Naive B cell (primary cell): ENCODE measurements at regions not wholly inside any gene's neighbourhood (a gene's known extent, or its start where the extent isn't known, plus 50 kb on each side); places are given as distances from the start of the nearest gene placed in this dataset.

Experiments used
- ATAC-seq, 2 donors: fragments of 150-1000 bp; cut with Tn5 transposase; 2 replicates each; pipeline ENCODE4 v1.10.0; 2021; ENCODE audit warnings: low read depth in 2 of 2, mild to moderate bottlenecking in 2 of 2, moderate library complexity in 2 of 2
- DNase-seq: peaks from one replicate; pipeline ENCODE4 v3.0.0; 2022
- H3K27ac Mint-ChIP-seq, 6 donors: one replicate each; pipeline ENCODE4 v1.8.0; 2020 to 2022; ENCODE audit warnings: mild to moderate bottlenecking in 6 of 6, mixed read lengths in 6 of 6, moderate library complexity in 5 of 6, inconsistent platforms in 2 of 6
- H3K27me3 Mint-ChIP-seq, 3 donors: one replicate each; pipeline ENCODE4 v1.8.0; 2021 to 2022; ENCODE audit warnings: mixed read lengths in 3 of 3, mild to moderate bottlenecking in 1 of 3
- H3K36me3 Mint-ChIP-seq, 2 donors: one replicate each; pipeline ENCODE4 v1.8.0; 2020 to 2022; ENCODE audit warnings: mixed read lengths in 2 of 2, inconsistent platforms in 1 of 2, mild to moderate bottlenecking in 1 of 2
- H3K4me1 Mint-ChIP-seq, 3 donors: one replicate each; pipeline ENCODE4 v1.8.0; 2020 to 2022; ENCODE audit warnings: mixed read lengths in 3 of 3, inconsistent platforms in 1 of 3, mild to moderate bottlenecking in 1 of 3, moderate library complexity in 1 of 3
- H3K4me3 Mint-ChIP-seq, 8 donors: one replicate each; pipeline ENCODE4 v1.8.0; 2020 to 2022; ENCODE audit warnings: mild to moderate bottlenecking in 8 of 8, mixed read lengths in 8 of 8, moderate library complexity in 8 of 8, inconsistent platforms in 2 of 8
- H3K9me3 Mint-ChIP-seq, 7 donors: one replicate each; pipeline ENCODE4 v1.8.0; 2020 to 2022; ENCODE audit warnings: mixed read lengths in 7 of 7, mild to moderate bottlenecking in 5 of 7, inconsistent platforms in 2 of 7, moderate library complexity in 1 of 7

- Mint-ChIP-seq H3K4me1 (peaks cover 4 to 22% (median 12%) of the 10 kb centered on the region in 3 donors), H3K27ac (no peak overlapping the region), H3K9me3 (peaks cover 2 to 21% (median 12%) of the 10 kb centered on the region in 7 donors), H3K36me3 (peaks cover 0 to 10% of the 10 kb centered on the region in 2 donors), H3K4me3 (no peak overlapping the region), H3K27me3 (peaks cover 7 to 30% (median 23%) of the 10 kb centered on the region in 3 donors)
- ATAC-seq (no peak), DNase-seq (no peak)
Measured at GRCh38 chr14:62006116-62006731, 244.0 kb downstream of the SNAPC1 start.

- Mint-ChIP-seq H3K9me3 (peaks cover 4 to 9% (median 5%) of the 10 kb centered on the region in 7 donors), H3K36me3 (peaks cover 0 to 8% of the 10 kb centered on the region in 2 donors), H3K4me1 (peaks cover 0 to 14% (median 0%) of the 10 kb centered on the region in 3 donors), H3K27ac (no peak overlapping the region), H3K27me3 (peaks cover 8 to 31% (median 20%) of the 10 kb centered on the region in 3 donors), H3K4me3 (no peak overlapping the region)
- DNase-seq (no peak), ATAC-seq (no peak)
Measured at GRCh38 chr14:62015243-62015642, 253.0 kb downstream of the SNAPC1 start.

- Mint-ChIP-seq H3K36me3 (peaks cover 0 to 8% of the 10 kb centered on the region in 2 donors), H3K27me3 (peaks cover 8 to 30% (median 19%) of the 10 kb centered on the region in 3 donors), H3K27ac (no peak overlapping the region), H3K4me3 (no peak overlapping the region), H3K9me3 (peaks cover 4 to 9% (median 5%) of the 10 kb centered on the region in 7 donors), H3K4me1 (peaks cover 0 to 14% (median 1%) of the 10 kb centered on the region in 3 donors)
- DNase-seq (no peak), ATAC-seq (no peak)
Measured at GRCh38 chr14:62015945-62016344, 253.7 kb downstream of the SNAPC1 start.

- peaks cover 0 to 8% of the 10 kb centered on the region in 2 donors for H3K36me3 Mint-ChIP-seq
- peaks cover 0 to 14% (median 4%) of the 10 kb centered on the region in 3 donors for H3K4me1 Mint-ChIP-seq
- DNase-seq, result no peak
- peaks cover 0 to 5% (median 0%) of the 10 kb centered on the region in 7 donors for H3K9me3 Mint-ChIP-seq
- peaks cover 8 to 23% (median 19%) of the 10 kb centered on the region in 3 donors for H3K27me3 Mint-ChIP-seq
- no peak overlapping the region for H3K27ac Mint-ChIP-seq
- ATAC-seq, result no peak
- H3K4me3 Mint-ChIP-seq, result no peak overlapping the region
Measured at GRCh38 chr14:62017651-62018230, 255.5 kb downstream of the SNAPC1 start.

- peaks cover 0 to 14% (median 4%) of the 10 kb centered on the region in 3 donors for H3K4me1 Mint-ChIP-seq
- peaks cover 0 to 5% (median 0%) of the 10 kb centered on the region in 7 donors for H3K9me3 Mint-ChIP-seq
- peaks cover 8 to 23% (median 17%) of the 10 kb centered on the region in 3 donors for H3K27me3 Mint-ChIP-seq
- ATAC-seq, result no peak
- DNase-seq, result no peak
- H3K36me3 Mint-ChIP-seq, result peaks cover 0 to 7% of the 10 kb centered on the region in 2 donors
- no peak overlapping the region for H3K27ac Mint-ChIP-seq
- no peak overlapping the region for H3K4me3 Mint-ChIP-seq
Measured at GRCh38 chr14:62018606-62019005, 256.4 kb downstream of the SNAPC1 start.

GRCh38 chr14:62027958-62028357 is 265.7 kb downstream of the SNAPC1 start:
- DNase-seq, result no peak
- Mint-ChIP-seq H3K9me3 (peaks cover 0 to 7% (median 3%) of the 10 kb centered on the region in 7 donors), H3K4me1 (peaks cover 19 to 29% (median 19%) of the 10 kb centered on the region in 3 donors), H3K27me3 (peaks cover 4 to 12% (median 10%) of the 10 kb centered on the region in 3 donors), H3K27ac (no peak overlapping the region), H3K36me3 (peaks cover 5% of the 10 kb centered on the region in 2 donors), H3K4me3 (no peak overlapping the region)
- no peak for ATAC-seq

GRCh38 chr14:62029569-62029924 is 267.3 kb downstream of the SNAPC1 start:
- Mint-ChIP-seq H3K27ac (no peak overlapping the region), H3K4me1 (peaks cover 19 to 29% (median 19%) of the 10 kb centered on the region in 3 donors), H3K4me3 (peak overlapping the region in 2 of 8 donors; percentile 4 to 9), H3K9me3 (peaks cover 3 to 14% (median 5%) of the 10 kb centered on the region in 7 donors), H3K36me3 (peaks cover 5% of the 10 kb centered on the region in 2 donors), H3K27me3 (peaks cover under 1 to 12% (median 10%) of the 10 kb centered on the region in 3 donors)
- DNase-seq, result no peak
- ATAC-seq, result no peak

- ATAC-seq, result peak; percentile 43 to 63
- peak overlapping the region in 5 of 8 donors; percentile 27 to 65 (median 53) for H3K4me3 Mint-ChIP-seq
- H3K27me3 Mint-ChIP-seq, result peaks cover 0 to 11% (median 4%) of the 10 kb centered on the region in 3 donors
Measured at GRCh38 chr14:62030387-62030786, 268.2 kb downstream of the SNAPC1 start.

GRCh38 chr14:62031504-62031903 is 269.3 kb downstream of the SNAPC1 start:
- H3K4me3 Mint-ChIP-seq, result no peak overlapping the region
- peaks cover 0 to 11% (median 4%) of the 10 kb centered on the region in 7 donors for H3K9me3 Mint-ChIP-seq
- peaks cover 0 to 10% of the 10 kb centered on the region in 2 donors for H3K36me3 Mint-ChIP-seq
- no peak overlapping the region for H3K27ac Mint-ChIP-seq
- DNase-seq, result no peak
- H3K27me3 Mint-ChIP-seq, result peaks cover 0 to 16% (median 10%) of the 10 kb centered on the region in 3 donors
- H3K4me1 Mint-ChIP-seq, result peaks cover 19 to 29% (median 19%) of the 10 kb centered on the region in 3 donors
- ATAC-seq, result no peak

More at GRCh38 chr14:62030387-62030786, 268.2 kb downstream of the SNAPC1 start:
- DNase-seq, result peak; percentile 0
- peaks cover under 1 to 5% of the 10 kb centered on the region in 2 donors for H3K36me3 Mint-ChIP-seq
- peak overlapping the region in 2 of 6 donors; percentile 48 to 54 for H3K27ac Mint-ChIP-seq
- peaks cover 19 to 29% (median 19%) of the 10 kb centered on the region in 3 donors for H3K4me1 Mint-ChIP-seq
- H3K9me3 Mint-ChIP-seq, result peaks cover 0 to 10% (median 4%) of the 10 kb centered on the region in 7 donors

GRCh38 chr14:62053188-62053587 is 291.0 kb downstream of the SNAPC1 start:
- H3K4me3 Mint-ChIP-seq, result no peak overlapping the region
- H3K27ac Mint-ChIP-seq, result peak overlapping the region in 1 of 6 donors; percentile 33
- no peak for DNase-seq
- ATAC-seq, result no peak
- H3K4me1 Mint-ChIP-seq, result no peaks in the 10 kb centered on the region
- H3K36me3 Mint-ChIP-seq, result no peaks in the 10 kb centered on the region
- peaks cover 0 to 5% (median 0%) of the 10 kb centered on the region in 3 donors for H3K27me3 Mint-ChIP-seq
- peaks cover 0 to 4% (median 2%) of the 10 kb centered on the region in 7 donors for H3K9me3 Mint-ChIP-seq

GRCh38 chr14:62056789-62057188 is 294.6 kb downstream of the SNAPC1 start:
- Mint-ChIP-seq H3K27ac (no peak overlapping the region), H3K36me3 (no peaks in the 10 kb centered on the region), H3K4me3 (no peak overlapping the region), H3K4me1 (peaks cover 4 to 7% (median 6%) of the 10 kb centered on the region in 3 donors), H3K9me3 (no peaks in the 10 kb centered on the region), H3K27me3 (no peaks in the 10 kb centered on the region)
- ATAC-seq (no peak), DNase-seq (no peak)

GRCh38 chr14:62062645-62063044 is 300.4 kb downstream of the SNAPC1 start:
- Mint-ChIP-seq H3K27me3 (no peaks in the 10 kb centered on the region), H3K27ac (peak overlapping the region in 3 of 6 donors; percentile 13 to 85 (median 16)), H3K9me3 (no peaks in the 10 kb centered on the region), H3K4me3 (peak overlapping the region; percentile 10 to 84 (median 62)), H3K4me1 (peaks cover 14 to 38% (median 27%) of the 10 kb centered on the region in 3 donors), H3K36me3 (no peaks in the 10 kb centered on the region)
- ATAC-seq, result peak; percentile 63 to 64
- DNase-seq, result peak; percentile 14

GRCh38 chr14:62064751-62065323 is 302.6 kb downstream of the SNAPC1 start:
- ATAC-seq (no peak), DNase-seq (no peak)
- no peaks in the 10 kb centered on the region for H3K9me3 Mint-ChIP-seq
- H3K27me3 Mint-ChIP-seq, result no peaks in the 10 kb centered on the region
- no peak overlapping the region for H3K27ac Mint-ChIP-seq
- H3K36me3 Mint-ChIP-seq, result no peaks in the 10 kb centered on the region
- H3K4me3 Mint-ChIP-seq, result no peak overlapping the region
- H3K4me1 Mint-ChIP-seq, result peaks cover 14 to 38% (median 27%) of the 10 kb centered on the region in 3 donors
